HEK293 (cell line): ENCODE measurements at regions not wholly inside any gene's neighbourhood (a gene's known extent, or its start where the extent isn't known, plus 50 kb on each side); places are given as distances from the start of the nearest gene placed in this dataset.
A peak's percentile ranks its signal among the peaks of the same experiment; 100 is the strongest.
"Not testable (repeated sequence)": the region's sequence is repeated elsewhere in the genome, so short reads cannot be mapped to it uniquely, and the experiment has no call there.

Experiments used
- CTCF ChIA-PET: fragments of 350-600 bp; formaldehyde crosslinking; extraction: SDS; loops from one replicate; lab custom pipeline; 2021; ENCODE audit warnings: antibody characterized with exemption; lab: Yijun Ruan, JAX
- POLR2A ChIA-PET: fragments of 300-600 bp; formaldehyde crosslinking; extraction: SDS; loops from one replicate; lab custom pipeline; 2020; ENCODE audit warnings: antibody characterized with exemption, inconsistent platforms; lab: Yijun Ruan, JAX
- H3K27ac ChIP-seq: fragments of 200-500 bp; sonication (Bioruptor generic); 2 replicates; pipeline ENCODE4 v1.5.1; 2014; ENCODE audit warnings: low read depth, low read length, control low read depth, inconsistent platforms; ENCODE audit errors: extremely low read depth
- H3K36me3 ChIP-seq, 2 experiments: fragments of 200-500 bp in 1 of 2; sonication (Bioruptor generic) in 1 of 2; 1 replicate in 1 of 2; 2 replicates in 1 of 2; pipeline ENCODE4 v1.5.1; 2014 to 2017; ENCODE audit warnings: inconsistent platforms in 2 of 2, low read length in 2 of 2; ENCODE audit not compliant: control insufficient read depth in 2 of 2, insufficient read depth in 1 of 2
- H3K4me1 ChIP-seq: fragments of 200-500 bp; sonication (Bioruptor generic); 2 replicates; pipeline ENCODE4 v1.5.1; 2014; ENCODE audit warnings: mild to moderate bottlenecking, low read length, inconsistent platforms; ENCODE audit not compliant: control insufficient read depth, insufficient read depth
- H3K4me3 ChIP-seq: 2 replicates; pipeline ENCODE4 v1.5.1; 2011; ENCODE audit warnings: low read depth, mild to moderate bottlenecking, control low read depth, low read length, moderate library complexity
- H3K9me3 ChIP-seq: fragments of 200-500 bp; sonication (Bioruptor generic); 2 replicates; pipeline ENCODE4 v1.5.1; 2014; ENCODE audit warnings: low read depth, low read length, inconsistent platforms; ENCODE audit not compliant: control insufficient read depth, insufficient read depth
- EGR2 ChIP-seq: fragments of 450-650 bp; formaldehyde crosslinking; IDR thresholded peaks from 2 replicates; pipeline ENCODE4 v1.5.1; 2016; ENCODE audit warnings: low read depth, missing biosample characterization, missing genetic modification characterization
- GLIS1 ChIP-seq: fragments of 450-650 bp; formaldehyde crosslinking; IDR thresholded peaks from 2 replicates; pipeline ENCODE4 v1.5.1; 2016; ENCODE audit warnings: missing biosample characterization, missing genetic modification characterization
- HOXA7 ChIP-seq: sonication (generic); formaldehyde crosslinking; IDR thresholded peaks from 2 replicates; pipeline ENCODE4 v1.8.1; 2022; ENCODE audit warnings: missing genetic modification reagents, borderline replicate concordance
- KLF1 ChIP-seq: fragments of 450-650 bp; formaldehyde crosslinking; IDR thresholded peaks from 2 replicates; pipeline ENCODE4 v1.5.1; 2016; ENCODE audit warnings: missing biosample characterization, missing genetic modification characterization
- PRDM10 ChIP-seq: fragments of 450-650 bp; formaldehyde crosslinking; IDR thresholded peaks from 2 replicates; pipeline ENCODE4 v1.5.1; 2016; ENCODE audit warnings: missing biosample characterization, missing genetic modification characterization
- RBAK ChIP-seq: fragments of 450-650 bp; formaldehyde crosslinking; IDR thresholded peaks from 2 replicates; pipeline ENCODE4 v1.5.1; 2016; ENCODE audit warnings: missing biosample characterization, missing genetic modification characterization
- ZBTB20 ChIP-seq: fragments of 450-650 bp; formaldehyde crosslinking; IDR thresholded peaks from 2 replicates; pipeline ENCODE4 v1.5.1; 2016; ENCODE audit warnings: missing biosample characterization, missing genetic modification characterization
- ZFP69B ChIP-seq: fragments of 450-650 bp; formaldehyde crosslinking; IDR thresholded peaks from 2 replicates; pipeline ENCODE4 v1.5.1; 2016; ENCODE audit warnings: missing biosample characterization, missing genetic modification characterization
- ZNF175 ChIP-seq: fragments of 450-650 bp; formaldehyde crosslinking; IDR thresholded peaks from 2 replicates; pipeline ENCODE4 v1.5.1; 2016; ENCODE audit warnings: missing biosample characterization, missing genetic modification characterization
- ZNF18 ChIP-seq: fragments of 450-650 bp; formaldehyde crosslinking; IDR thresholded peaks from 2 replicates; pipeline ENCODE4 v1.5.1; 2016; ENCODE audit warnings: missing biosample characterization, missing genetic modification characterization
- ZNF214 ChIP-seq: fragments of 450-650 bp; formaldehyde crosslinking; IDR thresholded peaks from 2 replicates; pipeline ENCODE4 v1.5.1; 2017; ENCODE audit warnings: missing biosample characterization, mild to moderate bottlenecking, missing genetic modification characterization, borderline replicate concordance
- ZNF302 ChIP-seq: fragments of 450-650 bp; formaldehyde crosslinking; IDR thresholded peaks from 2 replicates; pipeline ENCODE4 v1.5.1; 2016; ENCODE audit warnings: missing biosample characterization, missing genetic modification characterization, low read depth
- ZNF366 ChIP-seq: fragments of 450-650 bp; formaldehyde crosslinking; conservative IDR thresholded peaks from 2 replicates; pipeline ENCODE4 v1.5.1; 2016; ENCODE audit warnings: missing biosample characterization, missing genetic modification characterization
- ZNF473 ChIP-seq: fragments of 450-650 bp; formaldehyde crosslinking; IDR thresholded peaks from 2 replicates; pipeline ENCODE4 v1.5.1; 2017; ENCODE audit warnings: missing biosample characterization, missing genetic modification characterization
- ZNF701 ChIP-seq: fragments of 450-650 bp; formaldehyde crosslinking; IDR thresholded peaks from 2 replicates; pipeline ENCODE4 v1.5.1; 2016; ENCODE audit warnings: missing biosample characterization, missing genetic modification characterization
- ZNF768 ChIP-seq: fragments of 450-650 bp; formaldehyde crosslinking; IDR thresholded peaks from 2 replicates; pipeline ENCODE4 v1.5.1; 2018; ENCODE audit warnings: missing biosample characterization, mild to moderate bottlenecking, missing genetic modification characterization
- ZSCAN16 ChIP-seq: fragments of 450-650 bp; formaldehyde crosslinking; IDR thresholded peaks from 2 replicates; pipeline ENCODE4 v1.5.1; 2016; ENCODE audit warnings: missing biosample characterization, missing genetic modification characterization
- TF ChIP-seq, protein P1 (sequence below): fragments of 450-650 bp; formaldehyde crosslinking; IDR thresholded peaks from 2 replicates; pipeline ENCODE4 v1.5.1; 2016; ENCODE audit warnings: missing biosample characterization, missing genetic modification characterization
- TF ChIP-seq, protein P2 (sequence below): fragments of 450-650 bp; formaldehyde crosslinking; optimal IDR thresholded peaks from 2 replicates; pipeline ENCODE3; 2016; ENCODE audit warnings: missing biosample characterization, mild to moderate bottlenecking, missing genetic modification characterization
- TF ChIP-seq, protein P3 (sequence below): fragments of 450-650 bp; formaldehyde crosslinking; IDR thresholded peaks from 2 replicates; pipeline ENCODE4 v1.5.1; 2016; ENCODE audit warnings: missing biosample characterization, missing genetic modification characterization

GRCh38 chr14:34139160-34140121, 188.6 kb upstream of the EGLN3 start:
- H3K9me3 ChIP-seq, H3K4me3 ChIP-seq, POLR2A ChIA-PET, H3K36me3 ChIP-seq, H3K4me1 ChIP-seq, H3K27ac ChIP-seq: not testable (repeated sequence)
- CTCF ChIA-PET, result interaction anchor here (0.6 to 1.8 kb wide), 6 partner anchors 25 to 431 kb away, joined by 3 to 5 read pairs (median 3); no protein-coding TSS in a partner anchor
- peak; percentile 95 for TF ChIP-seq ZNF18 (tag by site-specific recombination)
- 0 out of 2 replicates have a peak, but pooled peaks have one; percentile 25 for TF ChIP-seq PRDM10
- peak; percentile 98 for TF ChIP-seq ZSCAN16
- TF ChIP-seq, protein P1, sequence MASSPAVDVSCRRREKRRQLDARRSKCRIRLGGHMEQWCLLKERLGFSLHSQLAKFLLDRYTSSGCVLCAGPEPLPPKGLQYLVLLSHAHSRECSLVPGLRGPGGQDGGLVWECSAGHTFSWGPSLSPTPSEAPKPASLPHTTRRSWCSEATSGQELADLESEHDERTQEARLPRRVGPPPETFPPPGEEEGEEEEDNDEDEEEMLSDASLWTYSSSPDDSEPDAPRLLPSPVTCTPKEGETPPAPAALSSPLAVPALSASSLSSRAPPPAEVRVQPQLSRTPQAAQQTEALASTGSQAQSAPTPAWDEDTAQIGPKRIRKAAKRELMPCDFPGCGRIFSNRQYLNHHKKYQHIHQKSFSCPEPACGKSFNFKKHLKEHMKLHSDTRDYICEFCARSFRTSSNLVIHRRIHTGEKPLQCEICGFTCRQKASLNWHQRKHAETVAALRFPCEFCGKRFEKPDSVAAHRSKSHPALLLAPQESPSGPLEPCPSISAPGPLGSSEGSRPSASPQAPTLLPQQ (tag by site-specific recombination), result peak; percentile 55
- TF ChIP-seq KLF1 (tag by site-specific recombination), result peak; percentile 33; the same call in 1 of the 2 replicates
- peak; percentile 72 for TF ChIP-seq ZFP69B (tag by site-specific recombination)

GRCh38 chr14:34138175-34138574, 187.3 kb upstream of the EGLN3 start:
- Histone ChIP-seq H3K4me1 (peaks cover 7% of the 10 kb centered on the region), H3K4me3 (no peak overlapping the region), H3K36me3 (no peaks in the 10 kb centered on the region), H3K9me3 (no peaks in the 10 kb centered on the region), H3K27ac (no peak overlapping the region)
- CTCF ChIA-PET, result interaction anchor here (0.5 to 1.6 kb wide), 5 partner anchors 11 to 1469 kb away, joined by 3 read pairs; no protein-coding TSS in a partner anchor
- POLR2A ChIA-PET, result no interaction called here
- no peak for TF ChIP-seq GLIS1 (tag by site-specific recombination)
- TF ChIP-seq, protein P2, sequence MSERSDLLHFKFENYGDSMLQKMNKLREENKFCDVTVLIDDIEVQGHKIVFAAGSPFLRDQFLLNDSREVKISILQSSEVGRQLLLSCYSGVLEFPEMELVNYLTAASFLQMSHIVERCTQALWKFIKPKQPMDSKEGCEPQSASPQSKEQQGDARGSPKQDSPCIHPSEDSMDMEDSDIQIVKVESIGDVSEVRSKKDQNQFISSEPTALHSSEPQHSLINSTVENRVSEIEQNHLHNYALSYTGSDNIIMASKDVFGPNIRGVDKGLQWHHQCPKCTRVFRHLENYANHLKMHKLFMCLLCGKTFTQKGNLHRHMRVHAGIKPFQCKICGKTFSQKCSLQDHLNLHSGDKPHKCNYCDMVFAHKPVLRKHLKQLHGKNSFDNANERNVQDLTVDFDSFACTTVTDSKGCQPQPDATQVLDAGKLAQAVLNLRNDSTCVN (tag by site-specific recombination), result no peak
- no peak for TF ChIP-seq ZNF302 (tag by site-specific recombination)
- no peak for TF ChIP-seq HOXA7 (CRISPR knock-in tag)
- TF ChIP-seq RBAK (tag by site-specific recombination), result no peak
- TF ChIP-seq ZNF701 (tag by site-specific recombination), result no peak
- no peak for TF ChIP-seq EGR2
- no peak for TF ChIP-seq ZNF768 (tag by site-specific recombination)
- no peak for TF ChIP-seq ZNF473 (tag by site-specific recombination)
- no peak for TF ChIP-seq ZNF175 (tag by site-specific recombination)
- TF ChIP-seq, protein P3, sequence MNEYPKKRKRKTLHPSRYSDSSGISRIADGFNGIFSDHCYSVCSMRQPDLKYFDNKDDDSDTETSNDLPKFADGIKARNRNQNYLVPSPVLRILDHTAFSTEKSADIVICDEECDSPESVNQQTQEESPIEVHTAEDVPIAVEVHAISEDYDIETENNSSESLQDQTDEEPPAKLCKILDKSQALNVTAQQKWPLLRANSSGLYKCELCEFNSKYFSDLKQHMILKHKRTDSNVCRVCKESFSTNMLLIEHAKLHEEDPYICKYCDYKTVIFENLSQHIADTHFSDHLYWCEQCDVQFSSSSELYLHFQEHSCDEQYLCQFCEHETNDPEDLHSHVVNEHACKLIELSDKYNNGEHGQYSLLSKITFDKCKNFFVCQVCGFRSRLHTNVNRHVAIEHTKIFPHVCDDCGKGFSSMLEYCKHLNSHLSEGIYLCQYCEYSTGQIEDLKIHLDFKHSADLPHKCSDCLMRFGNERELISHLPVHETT (tag by site-specific recombination), result no peak
- TF ChIP-seq ZBTB20 (tag by site-specific recombination), result no peak
- TF ChIP-seq ZNF366 (tag by site-specific recombination), result no peak
- TF ChIP-seq ZNF214, result no peak
